Smooth muscle cell (in vitro differentiated cells): ENCODE measurements at regions not wholly inside any gene's neighbourhood (a gene's known extent, or its start where the extent isn't known, plus 50 kb on each side); places are given as distances from the start of the nearest gene placed in this dataset.

ENCODE experiments used
- DNase-seq: peaks from one replicate; lab custom pipeline; 2025; ENCODE audit not compliant: unreplicated experiment; lab: John Stamatoyannopoulos, UW
- H2AFZ ChIP-seq: fragments of 200-600 bp; sonication (generic); 2 replicates; pipeline ENCODE4 v1.6.0; 2016; ENCODE audit warnings: antibody characterized with exemption, low read depth, mild to moderate bottlenecking
- H3F3A ChIP-seq: fragments of 200-600 bp; sonication (generic); 2 replicates; pipeline ENCODE4 v1.6.0; 2017; ENCODE audit warnings: antibody characterized with exemption, low read depth
- H3K27ac ChIP-seq: fragments of 200-600 bp; sonication (generic); 2 replicates; pipeline ENCODE4 v1.5.1; 2016; ENCODE audit warnings: low read depth, mild to moderate bottlenecking
- H3K27me3 ChIP-seq: fragments of 200-600 bp; sonication (generic); 2 replicates; pipeline ENCODE4 v1.6.1; 2016; ENCODE audit warnings: low read depth, mild to moderate bottlenecking
- H3K36me3 ChIP-seq: fragments of 200-600 bp; sonication (generic); 2 replicates; pipeline ENCODE4 v1.5.1; 2016; ENCODE audit warnings: low read depth
- H3K4me1 ChIP-seq: fragments of 200-600 bp; sonication (generic); 2 replicates; pipeline ENCODE4 v1.5.1; 2016; ENCODE audit warnings: low read depth
- H3K4me2 ChIP-seq: fragments of 200-600 bp; sonication (generic); 2 replicates; pipeline ENCODE4 v1.6.0; 2016; ENCODE audit warnings: mild to moderate bottlenecking
- H3K4me3 ChIP-seq: fragments of 200-600 bp; sonication (generic); 2 replicates; pipeline ENCODE4 v1.5.1; 2016; ENCODE audit warnings: mild to moderate bottlenecking
- H3K79me2 ChIP-seq: fragments of 200-600 bp; sonication (generic); 2 replicates; pipeline ENCODE4 v1.6.0; 2016; ENCODE audit warnings: low read depth, mild to moderate bottlenecking
- H3K9ac ChIP-seq: fragments of 200-600 bp; sonication (generic); 2 replicates; pipeline ENCODE4 v1.6.0; 2016; ENCODE audit warnings: low read depth
- H3K9me3 ChIP-seq: fragments of 200-600 bp; sonication (generic); replicated peaks from 2 replicates; pipeline ENCODE4 v1.5.1; 2016; ENCODE audit warnings: low read depth
- H4K20me1 ChIP-seq: fragments of 200-600 bp; sonication (generic); 2 replicates; pipeline ENCODE4 v1.6.0; 2016; ENCODE audit warnings: low read depth
- CTCF ChIP-seq: fragments of 200-600 bp; sonication (generic); IDR thresholded peaks from 2 replicates; pipeline ENCODE4 v1.5.1; 2017; ENCODE audit warnings: borderline replicate concordance, mild to moderate bottlenecking, antibody characterized with exemption; ENCODE audit not compliant: insufficient read depth, poor library complexity, severe bottlenecking
- WGBS: methylation state at CpG from one replicate; pipeline ENCODE4 v1.1.7; 2016; ENCODE audit warnings: low lambda C conversion rate; 5-methylcytosine and 5-hydroxymethylcytosine counted together

DNA sequence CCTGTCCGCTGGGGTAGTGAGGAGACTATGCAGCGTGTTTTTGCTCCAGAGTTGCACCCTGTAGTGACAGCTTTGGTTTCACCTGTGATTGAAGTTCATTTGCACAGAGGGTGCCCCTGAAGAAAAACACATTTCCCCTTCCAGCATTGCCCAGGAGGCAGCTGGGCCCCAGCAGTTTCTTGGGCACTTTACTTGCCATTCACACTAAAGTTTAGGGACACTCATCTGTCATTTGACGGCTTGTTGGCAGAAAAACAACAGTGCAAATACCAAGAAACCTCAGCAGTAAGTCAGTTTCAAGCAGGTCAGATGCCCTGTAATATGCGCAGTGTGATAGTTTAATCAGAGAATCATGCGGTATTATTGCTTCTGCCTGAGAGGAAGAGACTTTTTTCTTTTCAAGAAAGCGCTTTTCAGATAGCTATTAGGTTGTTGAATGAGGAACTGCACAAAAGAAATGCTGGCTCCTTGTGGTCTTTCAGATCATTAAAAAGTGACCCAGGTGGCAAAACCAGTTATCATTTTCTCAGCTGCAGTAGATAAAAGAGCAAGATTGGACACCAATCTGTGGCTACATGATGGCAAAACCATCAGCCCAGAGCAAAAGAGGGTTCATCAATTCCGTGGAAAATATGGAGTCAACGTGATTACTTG, 136.2 kb upstream of the PUM3 start:
- no peak overlapping the region for H3K4me2 ChIP-seq
- H4K20me1 ChIP-seq = no peaks in the 10 kb centered on the region
- H3K9ac ChIP-seq = no peak overlapping the region
- H3K27me3 ChIP-seq = no peaks in the 10 kb centered on the region
- H3K36me3 ChIP-seq = no peaks in the 10 kb centered on the region
- WGBS = 89% methylated on average over 8 of the region's 8 CpGs
- no peaks in the 10 kb centered on the region for H3K9me3 ChIP-seq
- H3K27ac ChIP-seq = no peak overlapping the region
- no peaks in the 10 kb centered on the region for H3K4me1 ChIP-seq
- no peak overlapping the region for H3K4me3 ChIP-seq
- no peaks in the 10 kb centered on the region for H3F3A ChIP-seq
- no peak overlapping the region for H2AFZ ChIP-seq
- no peaks in the 10 kb centered on the region for H3K79me2 ChIP-seq
- no peak for DNase-seq
- TF ChIP-seq CTCF = no peak

DNA sequence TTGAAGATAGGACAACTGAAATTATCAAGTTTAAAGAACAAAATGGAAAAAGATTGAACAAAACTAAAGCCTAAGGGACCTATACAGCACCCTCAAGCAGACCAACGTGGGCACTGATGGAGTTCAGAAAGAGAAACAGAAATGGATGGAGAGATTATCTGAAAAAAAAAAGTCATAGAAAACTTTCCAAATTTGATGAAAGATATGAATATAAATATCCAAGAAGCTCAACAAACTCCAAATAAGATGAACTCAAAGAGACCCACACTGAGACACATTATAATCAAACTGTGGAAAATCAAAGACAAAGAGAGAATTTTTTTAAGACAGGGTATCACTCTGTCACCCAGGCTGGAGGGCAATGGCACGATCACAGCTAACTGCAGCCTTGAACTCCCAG, 128.6 kb upstream of the PUM3 start:
- no peaks in the 10 kb centered on the region for H3K9me3 ChIP-seq
- no peak overlapping the region for H3K27ac ChIP-seq
- H3K9ac ChIP-seq = no peak overlapping the region
- H4K20me1 ChIP-seq = no peaks in the 10 kb centered on the region
- no peak overlapping the region for H2AFZ ChIP-seq
- 78% methylated on average over 2 of the region's 2 CpGs for WGBS
- no peak for TF ChIP-seq CTCF
- no peak overlapping the region for H3K4me3 ChIP-seq
- H3K36me3 ChIP-seq = no peaks in the 10 kb centered on the region
- H3K79me2 ChIP-seq = no peaks in the 10 kb centered on the region
- H3K4me2 ChIP-seq = no peak overlapping the region
- no peaks in the 10 kb centered on the region for H3F3A ChIP-seq
- no peaks in the 10 kb centered on the region for H3K4me1 ChIP-seq
- H3K27me3 ChIP-seq = no peaks in the 10 kb centered on the region
- DNase-seq = no peak

GRCh38 chr9:2970864-2971263, 127.0 kb upstream of the PUM3 start:
- Histone ChIP-seq H2AFZ (no peak overlapping the region), H3F3A (no peaks in the 10 kb centered on the region), H4K20me1 (no peaks in the 10 kb centered on the region), H3K4me2 (no peak overlapping the region), H3K9ac (no peak overlapping the region), H3K79me2 (no peaks in the 10 kb centered on the region), H3K36me3 (no peaks in the 10 kb centered on the region), H3K9me3 (no peaks in the 10 kb centered on the region), H3K27me3 (no peaks in the 10 kb centered on the region), H3K27ac (no peak overlapping the region), H3K4me1 (no peaks in the 10 kb centered on the region), H3K4me3 (no peak overlapping the region)
- no peak for TF ChIP-seq CTCF
- DNase-seq = no peak

DNA sequence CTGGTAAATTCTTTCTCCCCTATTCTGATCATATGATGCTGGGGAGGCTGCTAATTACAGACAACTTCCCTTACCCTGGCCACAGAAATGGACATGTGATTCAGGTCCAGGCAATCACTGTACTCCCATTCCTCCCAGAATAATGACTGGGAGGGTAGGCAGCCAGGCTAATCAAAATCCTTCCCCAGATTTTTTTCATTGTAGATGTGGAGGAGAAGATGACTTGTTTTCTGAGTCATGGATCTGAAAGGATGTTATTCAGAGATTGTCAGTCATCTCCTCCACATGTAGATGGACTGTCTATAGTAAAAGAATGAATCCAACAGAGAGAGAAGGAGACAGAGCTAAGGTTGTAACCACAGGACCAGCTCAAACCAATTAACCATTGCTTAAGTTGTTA, 123.9 kb upstream of the PUM3 start:
- Histone ChIP-seq H3K27ac (no peak overlapping the region), H3K9ac (no peak overlapping the region), H3F3A (no peaks in the 10 kb centered on the region), H3K79me2 (no peaks in the 10 kb centered on the region), H3K4me2 (no peak overlapping the region), H3K4me1 (no peaks in the 10 kb centered on the region), H2AFZ (no peak overlapping the region), H3K9me3 (no peaks in the 10 kb centered on the region), H3K36me3 (no peaks in the 10 kb centered on the region), H3K27me3 (no peaks in the 10 kb centered on the region), H3K4me3 (no peak overlapping the region), H4K20me1 (no peaks in the 10 kb centered on the region)
- TF ChIP-seq CTCF = no peak
- no peak for DNase-seq
